IPS DF 6.9 (cell line): ENCODE measurements at regions not wholly inside any gene's neighbourhood (a gene's known extent, or its start where the extent isn't known, plus 50 kb on each side); places are given as distances from the start of the nearest gene placed in this dataset.

Source experiments
- DNase-seq: peaks from one replicate; pipeline ENCODE4 v3.0.0-alpha.2; 2013; ENCODE audit warnings: low read depth, low spot score
- H3K27ac ChIP-seq: one replicate; pipeline ENCODE4 v1.5.1; 2013; ENCODE audit warnings: low read length, control low read depth
- H3K27me3 ChIP-seq: 2 replicates; pipeline ENCODE4 v1.6.1; 2013; ENCODE audit warnings: mild to moderate bottlenecking, low read length; ENCODE audit not compliant: control insufficient read depth, insufficient read depth
- H3K36me3 ChIP-seq: 2 replicates; pipeline ENCODE4 v1.6.1; 2013; ENCODE audit warnings: low read length; ENCODE audit not compliant: control insufficient read depth, insufficient read depth
- H3K4me1 ChIP-seq: 2 replicates; pipeline ENCODE4 v1.6.1; 2013; ENCODE audit warnings: low read length; ENCODE audit not compliant: control insufficient read depth, insufficient read depth
- H3K4me3 ChIP-seq: 2 replicates; pipeline ENCODE4 v1.5.1; 2013; ENCODE audit warnings: mild to moderate bottlenecking, low read length
- H3K9me3 ChIP-seq: 2 replicates; pipeline ENCODE4 v1.6.1; 2013; ENCODE audit warnings: low read length, inconsistent platforms; ENCODE audit not compliant: control insufficient read depth, insufficient read depth
- WGBS: extraction: QIAGEN DNeasy Blood & Tissue Kit; methylation state at CpG from one replicate; pipeline ENCODE4 v1.1.7; 2013; ENCODE audit warnings: mixed read lengths, missing lambda C conversion rate; ENCODE audit not compliant: insufficient read length, insufficient coverage; 5-methylcytosine and 5-hydroxymethylcytosine counted together

- Histone ChIP-seq H3K36me3 (no peaks in the 10 kb centered on the region), H3K27ac (no peak overlapping the region), H3K4me3 (no peak overlapping the region), H3K4me1 (no peaks in the 10 kb centered on the region), H3K27me3 (no peaks in the 10 kb centered on the region), H3K9me3 (no peaks in the 10 kb centered on the region)
- WGBS: no CpG with 5 or more reads among the region's 3 CpGs
- DNase-seq: no peak
Measured at GRCh38 chr2:45233301-45233700, 224.0 kb upstream of the SIX2 start.

- no peak for DNase-seq
- Histone ChIP-seq H3K4me3 (no peak overlapping the region), H3K27me3 (no peaks in the 10 kb centered on the region), H3K27ac (no peak overlapping the region), H3K9me3 (no peaks in the 10 kb centered on the region), H3K36me3 (no peaks in the 10 kb centered on the region), H3K4me1 (no peaks in the 10 kb centered on the region)
- no CpG with 5 or more reads among the region's 1 CpG for WGBS
Measured at GRCh38 chr2:45232818-45233217, 223.6 kb upstream of the SIX2 start.

- no peak overlapping the region for H3K27ac ChIP-seq
- no peaks in the 10 kb centered on the region; the same call in 1 of the 2 replicates for H3K27me3 ChIP-seq
- H3K36me3 ChIP-seq: no peaks in the 10 kb centered on the region
- no peaks in the 10 kb centered on the region for H3K9me3 ChIP-seq
- DNase-seq: no peak
- WGBS: no CpG with 5 or more reads among the region's 1 CpG
- H3K4me1 ChIP-seq: no peaks in the 10 kb centered on the region
- H3K4me3 ChIP-seq: no peak overlapping the region
Measured at GRCh38 chr2:45229411-45229810, 220.2 kb upstream of the SIX2 start.

GRCh38 chr2:45227347-45227746 lies 218.1 kb upstream of the SIX2 start:
- no peaks in the 10 kb centered on the region for H3K9me3 ChIP-seq
- no peak overlapping the region for H3K27ac ChIP-seq
- H3K27me3 ChIP-seq: no peaks in the 10 kb centered on the region; the same call in 1 of the 2 replicates
- WGBS: no CpG with 5 or more reads among the region's 3 CpGs
- no peak overlapping the region for H3K4me3 ChIP-seq
- peaks cover 2% of the 10 kb centered on the region; the same call in 1 of the 2 replicates for H3K4me1 ChIP-seq
- no peaks in the 10 kb centered on the region for H3K36me3 ChIP-seq
- no peak for DNase-seq

- H3K4me1 ChIP-seq: peaks cover 2% of the 10 kb centered on the region; the same call in 1 of the 2 replicates
- DNase-seq: no peak
- no peaks in the 10 kb centered on the region for H3K36me3 ChIP-seq
- H3K27ac ChIP-seq: no peak overlapping the region
- no CpG with 5 or more reads among the region's 4 CpGs for WGBS
- H3K4me3 ChIP-seq: no peak overlapping the region
- H3K9me3 ChIP-seq: no peaks in the 10 kb centered on the region
- H3K27me3 ChIP-seq: no peaks in the 10 kb centered on the region; the same call in 1 of the 2 replicates
Measured at GRCh38 chr2:45224993-45225380, 215.7 kb upstream of the SIX2 start.

- WGBS: no CpG with 5 or more reads among the region's 13 CpGs
- Histone ChIP-seq H3K4me1 (peaks cover 2% of the 10 kb centered on the region; the same call in 1 of the 2 replicates), H3K27me3 (no peaks in the 10 kb centered on the region; the same call in 1 of the 2 replicates), H3K36me3 (no peaks in the 10 kb centered on the region), H3K27ac (no peak overlapping the region), H3K4me3 (no peak overlapping the region), H3K9me3 (no peaks in the 10 kb centered on the region)
- no peak for DNase-seq
Measured at GRCh38 chr2:45224321-45224992, 215.2 kb upstream of the SIX2 start.

- Histone ChIP-seq H3K27me3 (no peaks in the 10 kb centered on the region; the same call in 1 of the 2 replicates), H3K4me1 (peaks cover 2% of the 10 kb centered on the region; the same call in 1 of the 2 replicates), H3K4me3 (no peak overlapping the region), H3K27ac (no peak overlapping the region), H3K36me3 (no peaks in the 10 kb centered on the region), H3K9me3 (no peaks in the 10 kb centered on the region)
- no CpG with 5 or more reads among the region's 8 CpGs for WGBS
- no peak for DNase-seq
Measured at GRCh38 chr2:45223531-45223930, 214.3 kb upstream of the SIX2 start.

- no peak overlapping the region for H3K27ac ChIP-seq
- H3K36me3 ChIP-seq: no peaks in the 10 kb centered on the region
- no peaks in the 10 kb centered on the region for H3K9me3 ChIP-seq
- DNase-seq: no peak
- H3K4me1 ChIP-seq: peaks cover 2% of the 10 kb centered on the region; the same call in 1 of the 2 replicates
- H3K27me3 ChIP-seq: no peaks in the 10 kb centered on the region
- WGBS: no CpG with 5 or more reads among the region's 8 CpGs
- H3K4me3 ChIP-seq: no peak overlapping the region
Measured at GRCh38 chr2:45220227-45220626, 211.0 kb upstream of the SIX2 start.

- no peaks in the 10 kb centered on the region for H3K27me3 ChIP-seq
- H3K9me3 ChIP-seq: no peaks in the 10 kb centered on the region
- H3K4me1 ChIP-seq: peaks cover 2% of the 10 kb centered on the region; the same call in 1 of the 2 replicates
- no peaks in the 10 kb centered on the region for H3K36me3 ChIP-seq
- no peak for DNase-seq
- no peak overlapping the region for H3K27ac ChIP-seq
- H3K4me3 ChIP-seq: no peak overlapping the region
- WGBS: no CpG with 5 or more reads among the region's 3 CpGs
Measured at GRCh38 chr2:45218931-45219339, 209.7 kb upstream of the SIX2 start.

GRCh38 chr2:45218297-45218696 lies 209.0 kb upstream of the SIX2 start:
- no peaks in the 10 kb centered on the region for H3K36me3 ChIP-seq
- no peak overlapping the region for H3K27ac ChIP-seq
- no peak overlapping the region for H3K4me3 ChIP-seq
- H3K4me1 ChIP-seq: peaks cover 2% of the 10 kb centered on the region; the same call in 1 of the 2 replicates
- no peaks in the 10 kb centered on the region for H3K27me3 ChIP-seq
- no peak for DNase-seq
- no peaks in the 10 kb centered on the region for H3K9me3 ChIP-seq
- no CpG with 5 or more reads among the region's 3 CpGs for whole genome bisulfite sequencing

- H3K9me3 ChIP-seq: no peaks in the 10 kb centered on the region
- no peaks in the 10 kb centered on the region for H3K27me3 ChIP-seq
- no peaks in the 10 kb centered on the region for H3K36me3 ChIP-seq
- H3K4me3 ChIP-seq: no peak overlapping the region
- no peak overlapping the region for H3K27ac ChIP-seq
- DNase-seq: no peak
- no peaks in the 10 kb centered on the region for H3K4me1 ChIP-seq
Measured at GRCh38 chr2:45216118-45216517, 206.9 kb upstream of the SIX2 start.
